ENCODE measurements at regions not wholly inside any gene's neighbourhood (a gene's known extent, or its start where the extent isn't known, plus 50 kb on each side); places are given as distances from the start of the nearest gene placed in this dataset.

- no peak overlapping the region for H3K9ac ChIP-seq (ENCODE audit: low read length)
Observed at GRCh38 chr13:73748404-73748803, 385.8 kb downstream of the KLF12 start.

GRCh38 chr13:73745190-73745589 lies 389.0 kb downstream of the KLF12 start:
- H3K27ac ChIP-seq (ENCODE audit: low read length): no peak overlapping the region
- no peaks in the 10 kb centered on the region for H3K9me3 ChIP-seq (ENCODE audit: low read length)
- H3K79me2 ChIP-seq (replicated peaks; ENCODE audit: insufficient read depth, low read length): no peaks in the 10 kb centered on the region
- H3K9ac ChIP-seq (ENCODE audit: low read length): no peak overlapping the region
- no peaks in the 10 kb centered on the region for H3K9me2 ChIP-seq (ENCODE audit: insufficient read depth, low read length)
- H2AFZ ChIP-seq (ENCODE audit: low read depth, low read length): no peak overlapping the region
- no peak overlapping the region for H3K4me2 ChIP-seq (ENCODE audit: low read length)
- TF ChIP-seq TAF1 (IDR thresholded peaks at IDR 0.05; ENCODE audit: low read depth) (no peak), REST (IDR thresholded peaks at IDR 0.05; ENCODE audit: borderline replicate concordance) (no peak), CTCF (IDR thresholded peaks at IDR 0.05; ENCODE audit: poor library complexity, severe bottlenecking) (no peak), RAD21 (conservative IDR thresholded peaks at IDR 0.05) (no peak), EZH2 (IDR thresholded peaks at IDR 0.05; ENCODE audit: borderline replicate concordance, insufficient read depth, low read length, poor library complexity, severe bottlenecking) (no peak), MXI1 (conservative IDR thresholded peaks at IDR 0.05; ENCODE audit: poor library complexity, severe bottlenecking) (no peak), SMC3 (conservative IDR thresholded peaks at IDR 0.05; ENCODE audit: poor library complexity) (no peak), POLR2AphosphoS5 (IDR thresholded peaks at IDR 0.05) (no peak)
- no peak overlapping the region for H3K4me3 ChIP-seq (ENCODE audit: low read length)
- H4K20me1 ChIP-seq (ENCODE audit: insufficient read depth): no peaks in the 10 kb centered on the region
- H3K36me3 ChIP-seq (ENCODE audit: insufficient read depth, low read length): no peaks in the 10 kb centered on the region
- H3K27me3 ChIP-seq (ENCODE audit: insufficient read depth, low read depth, low read length): no peaks in the 10 kb centered on the region
- no peaks in the 10 kb centered on the region for H3F3A ChIP-seq (ENCODE audit: insufficient read depth, low read length, poor library complexity, severe bottlenecking)

More at GRCh38 chr13:73748404-73748803, 385.8 kb downstream of the KLF12 start:
- no peaks in the 10 kb centered on the region for H3F3A ChIP-seq (ENCODE audit: insufficient read depth, low read length, poor library complexity, severe bottlenecking)
- H3K79me2 ChIP-seq (replicated peaks; ENCODE audit: insufficient read depth, low read length): no peaks in the 10 kb centered on the region
- TF ChIP-seq EZH2 (IDR thresholded peaks at IDR 0.05; ENCODE audit: borderline replicate concordance, insufficient read depth, low read length, poor library complexity, severe bottlenecking) (no peak), RAD21 (conservative IDR thresholded peaks at IDR 0.05) (no peak), TAF1 (IDR thresholded peaks at IDR 0.05; ENCODE audit: low read depth) (no peak), POLR2AphosphoS5 (IDR thresholded peaks at IDR 0.05) (no peak), CTCF (IDR thresholded peaks at IDR 0.05; ENCODE audit: poor library complexity, severe bottlenecking) (no peak), MXI1 (conservative IDR thresholded peaks at IDR 0.05; ENCODE audit: poor library complexity, severe bottlenecking) (no peak)
- H3K9me2 ChIP-seq (ENCODE audit: insufficient read depth, low read length): no peaks in the 10 kb centered on the region
- no peaks in the 10 kb centered on the region for H3K36me3 ChIP-seq (ENCODE audit: insufficient read depth, low read length)
- H2AFZ ChIP-seq (ENCODE audit: low read depth, low read length): no peak overlapping the region
- no peaks in the 10 kb centered on the region for H3K9me3 ChIP-seq (ENCODE audit: low read length)
- H3K27me3 ChIP-seq (ENCODE audit: insufficient read depth, low read depth, low read length): no peaks in the 10 kb centered on the region
- H3K4me3 ChIP-seq (ENCODE audit: low read length): no peak overlapping the region
- H4K20me1 ChIP-seq (ENCODE audit: insufficient read depth): no peaks in the 10 kb centered on the region
- H3K27ac ChIP-seq (ENCODE audit: low read length): no peak overlapping the region
- H3K4me2 ChIP-seq (ENCODE audit: low read length): no peak overlapping the region

Measured in neural cell (in vitro differentiated cells).